ENCODE measurements at regions not wholly inside any gene's neighbourhood (a gene's known extent, or its start where the extent isn't known, plus 50 kb on each side); places are given as distances from the start of the nearest gene placed in this dataset.

GRCh38 chr7:42627101-42627500, 284.8 kb downstream of the C7orf25 start (continued):
- TF ChIP-seq, protein P1, sequence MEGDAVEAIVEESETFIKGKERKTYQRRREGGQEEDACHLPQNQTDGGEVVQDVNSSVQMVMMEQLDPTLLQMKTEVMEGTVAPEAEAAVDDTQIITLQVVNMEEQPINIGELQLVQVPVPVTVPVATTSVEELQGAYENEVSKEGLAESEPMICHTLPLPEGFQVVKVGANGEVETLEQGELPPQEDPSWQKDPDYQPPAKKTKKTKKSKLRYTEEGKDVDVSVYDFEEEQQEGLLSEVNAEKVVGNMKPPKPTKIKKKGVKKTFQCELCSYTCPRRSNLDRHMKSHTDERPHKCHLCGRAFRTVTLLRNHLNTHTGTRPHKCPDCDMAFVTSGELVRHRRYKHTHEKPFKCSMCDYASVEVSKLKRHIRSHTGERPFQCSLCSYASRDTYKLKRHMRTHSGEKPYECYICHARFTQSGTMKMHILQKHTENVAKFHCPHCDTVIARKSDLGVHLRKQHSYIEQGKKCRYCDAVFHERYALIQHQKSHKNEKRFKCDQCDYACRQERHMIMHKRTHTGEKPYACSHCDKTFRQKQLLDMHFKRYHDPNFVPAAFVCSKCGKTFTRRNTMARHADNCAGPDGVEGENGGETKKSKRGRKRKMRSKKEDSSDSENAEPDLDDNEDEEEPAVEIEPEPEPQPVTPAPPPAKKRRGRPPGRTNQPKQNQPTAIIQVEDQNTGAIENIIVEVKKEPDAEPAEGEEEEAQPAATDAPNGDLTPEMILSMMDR (IDR thresholded peaks at IDR 0.05; ENCODE audit: control extremely low read depth in 1 of 3, insufficient read depth in 1 of 3, low read depth in 1 of 3, low read length in 3 of 3): no peak
- TF ChIP-seq CREB1 (IDR thresholded peaks at IDR 0.05): no peak
- no peak for TF ChIP-seq TAF1 (IDR thresholded peaks at IDR 0.05; ENCODE audit: low read depth, low read length)
- no peak for TF ChIP-seq JUND (IDR thresholded peaks at IDR 0.05; ENCODE audit: low read length)
- TF ChIP-seq HDAC2 (IDR thresholded peaks at IDR 0.05; ENCODE audit: borderline replicate concordance in 1 of 2, low read depth in 2 of 2, low read length in 2 of 2): no peak
- no peak for TF ChIP-seq ASH2L (IDR thresholded peaks at IDR 0.05; ENCODE audit: low read length)
- TF ChIP-seq RAD21 (IDR thresholded peaks at IDR 0.05 in 1 of 2, conservative IDR thresholded peaks at IDR 0.05 in 1 of 2; ENCODE audit: low read depth in 2 of 2, low read length in 2 of 2): no peak
- TF ChIP-seq E2F6 (IDR thresholded peaks at IDR 0.05): no peak
- no peak for TF ChIP-seq RFX5 (IDR thresholded peaks at IDR 0.05; ENCODE audit: borderline replicate concordance, low read depth, low read length)
- TF ChIP-seq CBX8 (IDR thresholded peaks at IDR 0.05; ENCODE audit: borderline replicate concordance, low read depth, low read length): no peak
- TF ChIP-seq NRF1 (IDR thresholded peaks at IDR 0.05; ENCODE audit: low read depth, low read length): no peak
- no peak for TF ChIP-seq TBP (IDR thresholded peaks at IDR 0.05; ENCODE audit: low read depth, low read length)
- no peak for TF ChIP-seq NANOG (IDR thresholded peaks at IDR 0.05; ENCODE audit: insufficient read depth, low read depth, low read length, poor library complexity, severe bottlenecking)
- TF ChIP-seq JUN (IDR thresholded peaks at IDR 0.05; ENCODE audit: low read depth, low read length): no peak

Measured in H1 (cell line).